ENCODE measurements at regions not wholly inside any gene's neighbourhood (a gene's known extent, or its start where the extent isn't known, plus 50 kb on each side); places are given as distances from the start of the nearest gene placed in this dataset.
"Not testable (repeated sequence)": the region's sequence is repeated elsewhere in the genome, so short reads cannot be mapped to it uniquely, and the experiment has no call there.

- DNase-seq = no peak
Measured at GRCh38 chr9:1505489-1505888, 455.3 kb downstream of the DMRT2 start.

- no peak for DNase-seq
Measured at GRCh38 chr9:1510712-1511111, 460.6 kb downstream of the DMRT2 start.

- DNase-seq = no peak
Measured at GRCh38 chr9:1513105-1513504, 462.9 kb downstream of the DMRT2 start.

DNA sequence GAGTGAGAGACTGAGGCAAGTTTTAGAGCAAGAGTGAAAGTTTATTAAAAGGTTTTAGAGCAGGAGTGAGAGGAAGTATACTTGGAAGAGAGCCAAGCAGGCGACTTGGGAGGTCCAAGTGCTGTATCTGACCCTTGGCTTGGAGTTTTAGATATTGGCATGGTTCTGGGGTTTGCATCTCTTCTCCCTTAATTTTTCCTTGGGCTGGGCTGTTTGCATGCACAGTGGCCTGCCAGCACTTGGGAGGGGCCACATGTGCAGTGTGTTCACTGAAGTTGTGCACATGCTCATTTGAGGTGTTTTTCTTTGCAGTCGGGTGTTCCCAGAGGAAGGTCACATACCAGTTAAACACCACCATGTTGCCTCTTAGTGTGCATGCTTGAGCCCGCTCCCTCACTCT is 464.1 kb downstream of the DMRT2 start:
- DNase-seq = no peak

- no peak for DNase-seq
Measured at GRCh38 chr9:1514776-1515363, 464.7 kb downstream of the DMRT2 start.

GRCh38 chr9:1515557-1515956 is 465.4 kb downstream of the DMRT2 start:
- DNase-seq = no peak

- DNase-seq = no peak
Measured at GRCh38 chr9:1521547-1521946, 471.4 kb downstream of the DMRT2 start.

GRCh38 chr9:1522219-1522767 is 472.1 kb downstream of the DMRT2 start:
- DNase-seq = no peak

DNA sequence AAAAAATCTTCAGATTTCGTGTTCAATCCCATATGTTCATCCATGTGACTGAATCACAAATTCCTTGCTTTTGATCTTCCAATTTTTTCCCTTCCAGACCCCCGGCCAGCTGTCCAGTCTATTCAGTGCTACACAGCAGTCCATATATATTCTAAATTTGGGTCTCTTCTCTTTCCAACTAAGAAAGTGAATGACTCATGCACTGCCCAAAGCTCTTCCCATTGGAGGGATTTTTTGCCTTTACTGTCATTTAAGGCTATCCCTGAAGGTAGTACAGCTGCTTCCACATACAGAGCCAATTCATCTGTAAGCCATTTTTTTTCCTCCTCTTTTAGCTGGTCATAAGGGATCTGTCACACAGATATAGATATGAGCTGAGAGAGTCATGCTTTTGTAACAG is 478.3 kb downstream of the DMRT2 start:
- DNase-seq = no peak

DNA sequence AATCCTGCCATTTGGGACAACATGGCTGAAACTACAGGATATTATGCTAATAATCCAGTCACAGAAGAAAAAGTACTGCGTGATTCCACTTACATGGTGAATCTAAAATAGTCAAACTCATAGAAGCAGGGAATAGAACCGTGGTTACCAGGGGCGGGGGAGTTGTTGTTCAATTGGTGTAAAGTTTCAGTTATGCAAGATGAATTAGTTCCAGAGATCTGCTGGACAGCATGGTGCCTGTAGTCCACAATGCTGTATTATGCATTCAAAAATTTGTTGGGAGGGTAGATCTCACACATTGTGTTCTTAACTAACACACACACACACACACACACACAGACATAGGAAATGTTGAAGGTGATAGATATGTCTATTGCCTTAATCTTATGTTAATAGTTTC is 480.5 kb downstream of the DMRT2 start:
- DNase-seq = no peak

GRCh38 chr9:1531424-1531823 is 481.3 kb downstream of the DMRT2 start:
- DNase-seq = no peak

DNA sequence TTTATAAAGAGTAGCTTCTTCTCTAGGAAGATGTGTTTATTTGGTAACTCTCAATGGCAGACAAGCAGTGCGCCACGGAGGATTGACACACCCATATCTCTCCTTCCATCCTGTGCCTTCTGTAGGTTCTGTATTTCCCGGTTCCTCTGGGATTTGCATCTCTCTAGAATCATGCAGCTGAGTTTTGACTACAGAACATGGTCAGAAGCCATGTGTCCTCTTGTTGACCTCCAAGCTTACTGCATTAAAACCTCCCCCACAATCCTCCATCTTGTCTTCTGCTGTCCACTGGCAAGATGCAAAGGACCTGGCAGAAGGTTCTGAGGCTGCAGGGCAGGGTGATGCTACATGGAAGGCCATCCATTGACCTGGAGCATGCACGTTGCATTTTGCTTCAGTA is 482.0 kb downstream of the DMRT2 start:
- no peak for DNase-seq

DNA sequence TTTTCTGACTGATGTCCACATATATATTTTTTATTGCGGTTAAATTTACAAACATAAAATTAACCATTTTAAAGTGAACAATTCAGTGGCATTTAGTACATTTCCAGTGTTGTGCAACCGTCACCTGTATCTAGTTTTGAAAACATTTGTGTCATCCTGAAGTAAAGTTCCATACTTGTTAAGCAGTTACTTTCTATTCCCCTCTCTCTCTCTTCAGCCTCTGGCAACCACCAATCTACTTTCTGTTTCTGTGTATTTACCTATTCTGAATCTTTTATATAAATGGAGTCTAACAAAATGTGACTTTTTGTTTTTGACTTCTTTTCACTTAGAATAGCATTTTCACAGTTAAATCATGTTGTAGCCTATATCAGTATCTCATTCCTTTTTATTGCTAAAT is 480.1 kb upstream of the SMARCA2 start:
- no peak for DNase-seq

- no peak for DNase-seq
Measured at GRCh38 chr9:1535599-1535998, 479.5 kb upstream of the SMARCA2 start.

DNA sequence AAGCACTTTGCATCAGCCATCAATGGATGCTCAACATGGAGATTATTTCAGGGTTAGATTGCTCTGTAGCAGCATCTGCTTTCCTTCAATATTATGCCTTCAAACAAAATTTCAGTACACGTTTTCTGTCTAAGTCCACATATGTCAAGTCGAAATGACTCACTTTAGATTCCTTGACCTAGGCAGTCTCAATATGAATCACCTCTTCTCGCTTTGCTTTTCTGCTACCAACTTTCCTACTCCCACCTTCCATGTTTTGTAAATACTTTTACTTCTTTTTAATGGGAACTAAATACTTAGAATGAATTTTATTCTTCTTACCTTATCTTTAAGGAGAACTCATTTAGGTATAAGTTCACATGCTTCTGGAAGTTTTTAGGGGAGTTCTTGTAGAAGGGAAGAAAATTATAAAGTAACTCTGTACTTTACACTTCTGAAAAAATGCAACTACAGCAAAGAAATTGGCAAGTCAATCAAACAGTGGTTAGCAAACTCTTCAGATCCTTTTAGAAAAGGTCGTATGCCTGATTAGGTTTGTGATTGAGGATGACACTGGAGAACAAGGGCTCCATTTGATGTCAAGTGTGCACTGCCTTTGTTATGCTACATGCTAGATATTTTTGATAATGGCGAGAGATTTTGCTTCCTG is 478.5 kb upstream of the SMARCA2 start:
- no peak for DNase-seq

DNA sequence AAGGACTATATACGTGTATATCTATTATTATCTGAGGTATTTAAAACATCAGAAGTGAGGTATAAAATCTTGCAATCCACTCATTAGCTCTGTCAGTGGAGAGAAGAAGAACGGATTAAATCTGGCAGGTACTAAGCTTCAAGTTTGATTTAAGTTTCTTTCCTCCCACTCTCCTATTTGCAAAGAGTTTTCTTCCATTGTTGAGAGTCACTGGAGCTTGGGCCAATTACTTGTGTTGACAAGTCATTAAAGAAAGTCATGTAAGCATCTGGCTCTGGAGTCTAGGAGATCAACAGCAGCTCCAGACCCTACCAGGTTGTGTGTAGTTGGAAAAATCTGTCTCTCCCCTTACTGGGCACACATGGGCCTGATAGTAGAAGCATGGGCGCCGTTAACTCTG is 476.8 kb upstream of the SMARCA2 start:
- no peak for DNase-seq

GRCh38 chr9:1539216-1539615 is 475.9 kb upstream of the SMARCA2 start:
- no peak for DNase-seq

GRCh38 chr9:1550636-1551035 is 464.5 kb upstream of the SMARCA2 start:
- no peak for DNase-seq

- DNase-seq = no peak
Measured at GRCh38 chr9:1554081-1555035, 460.8 kb upstream of the SMARCA2 start.

GRCh38 chr9:1558666-1559065 is 456.5 kb upstream of the SMARCA2 start:
- DNase-seq = not testable (repeated sequence)

DNA sequence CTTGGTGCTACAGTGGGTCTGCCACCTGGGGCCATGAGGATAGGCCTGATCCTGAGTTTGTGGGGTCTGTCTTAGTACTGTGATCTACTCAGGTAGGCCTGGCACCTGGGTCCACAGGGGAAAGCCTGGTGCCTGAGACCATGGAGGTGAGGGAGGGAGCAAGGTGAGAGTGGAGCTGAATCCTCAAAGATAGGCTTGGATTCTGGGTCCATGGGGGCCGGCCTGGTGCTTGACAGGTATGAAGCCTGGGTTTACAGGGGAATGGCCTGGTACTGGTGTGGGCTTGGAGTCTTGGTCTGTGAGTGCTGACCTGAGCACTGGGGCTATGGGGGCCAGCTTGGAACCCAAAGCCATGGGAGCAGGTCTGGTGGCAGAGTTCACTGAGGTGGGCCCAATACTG is 439.2 kb upstream of the SMARCA2 start:
- DNase-seq = no peak

- DNase-seq = no peak
Measured at GRCh38 chr9:1580215-1580614, 434.9 kb upstream of the SMARCA2 start.

DNA sequence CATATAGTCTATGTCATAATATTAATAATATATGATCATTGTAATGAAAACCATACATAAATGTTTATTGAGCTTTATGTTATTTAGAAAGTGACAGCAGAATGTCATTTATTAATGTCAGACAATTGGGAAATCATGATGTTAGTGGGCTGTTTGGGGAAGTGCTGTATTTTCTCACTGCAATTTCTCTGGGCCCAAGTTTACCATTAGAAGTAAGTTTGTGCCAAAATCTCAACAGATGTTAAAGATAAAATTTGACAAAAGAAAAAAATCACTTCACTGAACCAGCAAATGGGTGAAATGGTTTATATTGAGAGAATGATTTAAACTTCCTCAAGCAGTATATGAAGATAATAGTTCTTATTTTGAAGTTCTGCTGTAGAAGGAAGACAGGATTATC is 433.2 kb upstream of the SMARCA2 start:
- DNase-seq = no peak

DNA sequence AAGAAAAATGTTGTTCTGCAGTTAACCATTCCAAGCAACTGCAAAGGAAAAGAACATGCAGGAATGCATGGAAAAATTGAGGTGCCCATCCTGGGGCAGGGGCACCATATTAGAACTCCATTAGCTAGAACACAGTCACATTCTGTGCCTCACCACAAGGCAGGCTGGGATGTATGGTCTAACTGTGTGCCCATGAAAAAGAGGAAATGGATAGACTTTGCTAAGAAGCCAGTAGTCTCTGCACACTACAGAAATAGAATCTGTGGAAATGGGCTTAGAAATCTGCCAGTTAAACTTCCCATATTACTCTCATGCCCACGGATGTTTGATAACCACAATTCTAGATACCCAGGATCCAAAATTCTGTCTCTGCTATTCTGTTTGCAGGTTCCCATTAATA is 423.8 kb upstream of the SMARCA2 start:
- no peak for DNase-seq
